Tibial nerve (tissue), 4 donors: ENCODE measurements at regions not wholly inside any gene's neighbourhood (a gene's known extent, or its start where the extent isn't known, plus 50 kb on each side); places are given as distances from the start of the nearest gene placed in this dataset. TPM values are rescaled to one million over a fixed set of nuclear protein-coding genes. Genes with fewer than 3 reads are reported as not detected.

Source experiments
- DNase-seq, 2 donors: peaks; one replicate each; pipeline ENCODE4 v3.0.0-alpha.2; 2019; ENCODE audit warnings: low spot score in 2 of 2
- H3K27ac ChIP-seq, 4 donors: fragments of 200-600 bp; sonication (generic) in 3 of 4; one replicate each; pipeline ENCODE4 v1.5.1; 2017 to 2019; ENCODE audit warnings: mild to moderate bottlenecking in 1 of 4
- H3K27me3 ChIP-seq, 2 donors: fragments of 200-600 bp; sonication (generic) in 1 of 2; one replicate each; pipeline versions ENCODE4 v1.5.1 to v1.6.0; 2017 to 2019
- H3K36me3 ChIP-seq, 3 donors: fragments of 200-600 bp; sonication (generic); one replicate each; pipeline ENCODE4 v1.5.1; 2018 to 2019
- H3K4me1 ChIP-seq, 4 donors: fragments of 200-600 bp; sonication (generic) in 3 of 4; one replicate each; pipeline ENCODE4 v1.5.1; 2017 to 2019
- H3K4me3 ChIP-seq, 4 donors: fragments of 200-600 bp; sonication (generic) in 3 of 4; one replicate each; pipeline ENCODE4 v1.5.1; 2017 to 2019; ENCODE audit warnings: mild to moderate bottlenecking in 1 of 4, moderate library complexity in 1 of 4
- H3K9me3 ChIP-seq, 4 donors: fragments of 200-600 bp; sonication (generic) in 3 of 4; one replicate each; pipeline ENCODE4 v1.5.1; 2017 to 2019
- EP300 ChIP-seq, 2 donors: sonication (generic); formaldehyde crosslinking; IDR thresholded peaks; one replicate each; pipeline ENCODE4 v1.6.1; 2017; ENCODE audit warnings: antibody characterized with exemption in 2 of 2, mild to moderate bottlenecking in 1 of 2
- POLR2A ChIP-seq, 2 donors: fragments of 450-650 bp; IDR thresholded peaks; one replicate each; pipeline ENCODE4 v1.6.1; 2017; ENCODE audit warnings: antibody characterized with exemption in 2 of 2, mild to moderate bottlenecking in 2 of 2, moderate library complexity in 2 of 2
- WGBS, 2 donors: methylation state at CpG; one replicate each; pipeline ENCODE4 v1.1.5; 2018; 5-methylcytosine and 5-hydroxymethylcytosine counted together
- small RNA-seq: library from RNA; depleted of rRNA; stranded (forward); fragments of <200 nt; gene quantifications from one replicate; pipeline ENCODE3, GENCODE V24; 2016
- TF ChIP-seq, protein P1 (sequence below), 5 experiments: fragments of 200-600 bp in 3 of 5; fragments of 450-650 bp in 2 of 5; sonication (generic) in 3 of 5; IDR thresholded peaks; one replicate each; pipeline ENCODE4 v1.5.1; 2016 to 2019; ENCODE audit warnings: antibody characterized with exemption in 5 of 5, mild to moderate bottlenecking in 3 of 5, moderate library complexity in 2 of 5

- Histone ChIP-seq H3K27ac (no peak overlapping the region), H3K4me1 (no peaks in the 10 kb centered on the region), H3K27me3 (no peaks in the 10 kb centered on the region), H3K36me3 (no peaks in the 10 kb centered on the region), H3K9me3 (no peaks in the 10 kb centered on the region), H3K4me3 (no peak overlapping the region)
- TF ChIP-seq POLR2A (IDR thresholded peaks at IDR 0.05) (no peak), EP300 (IDR thresholded peaks at IDR 0.05) (no peak)
- TF ChIP-seq, protein P1, sequence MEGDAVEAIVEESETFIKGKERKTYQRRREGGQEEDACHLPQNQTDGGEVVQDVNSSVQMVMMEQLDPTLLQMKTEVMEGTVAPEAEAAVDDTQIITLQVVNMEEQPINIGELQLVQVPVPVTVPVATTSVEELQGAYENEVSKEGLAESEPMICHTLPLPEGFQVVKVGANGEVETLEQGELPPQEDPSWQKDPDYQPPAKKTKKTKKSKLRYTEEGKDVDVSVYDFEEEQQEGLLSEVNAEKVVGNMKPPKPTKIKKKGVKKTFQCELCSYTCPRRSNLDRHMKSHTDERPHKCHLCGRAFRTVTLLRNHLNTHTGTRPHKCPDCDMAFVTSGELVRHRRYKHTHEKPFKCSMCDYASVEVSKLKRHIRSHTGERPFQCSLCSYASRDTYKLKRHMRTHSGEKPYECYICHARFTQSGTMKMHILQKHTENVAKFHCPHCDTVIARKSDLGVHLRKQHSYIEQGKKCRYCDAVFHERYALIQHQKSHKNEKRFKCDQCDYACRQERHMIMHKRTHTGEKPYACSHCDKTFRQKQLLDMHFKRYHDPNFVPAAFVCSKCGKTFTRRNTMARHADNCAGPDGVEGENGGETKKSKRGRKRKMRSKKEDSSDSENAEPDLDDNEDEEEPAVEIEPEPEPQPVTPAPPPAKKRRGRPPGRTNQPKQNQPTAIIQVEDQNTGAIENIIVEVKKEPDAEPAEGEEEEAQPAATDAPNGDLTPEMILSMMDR (IDR thresholded peaks at IDR 0.05): no peak
- WGBS, 2 donors: 92% methylated on average over 9 of the region's 9 CpGs
- DNase-seq: no peak
Observed at GRCh38 chr1:223052462-223052861, 90.6 kb downstream of the TLR5 start.

- Histone ChIP-seq H3K27me3 (no peaks in the 10 kb centered on the region), H3K4me3 (no peak overlapping the region), H3K9me3 (no peaks in the 10 kb centered on the region), H3K36me3 (no peaks in the 10 kb centered on the region), H3K4me1 (no peaks in the 10 kb centered on the region), H3K27ac (no peak overlapping the region)
- no peak for TF ChIP-seq POLR2A (IDR thresholded peaks at IDR 0.05)
- TF ChIP-seq EP300 (IDR thresholded peaks at IDR 0.05): no peak
- TF ChIP-seq, protein P1 (IDR thresholded peaks at IDR 0.05): no peak
- no peak for DNase-seq
- WGBS, 2 donors: 85 to 87% methylated on average over 5 of the region's 5 CpGs
Observed at GRCh38 chr1:223052931-223053330, 90.1 kb downstream of the TLR5 start.

- 87 to 91% methylated on average over 3 of the region's 3 CpGs for WGBS, 2 donors
- H3K27ac ChIP-seq: no peak overlapping the region
- no peak for DNase-seq
- no peaks in the 10 kb centered on the region for H3K4me1 ChIP-seq
- H3K27me3 ChIP-seq: no peaks in the 10 kb centered on the region
- no peaks in the 10 kb centered on the region for H3K36me3 ChIP-seq
- no peak overlapping the region for H3K4me3 ChIP-seq
- no peak for TF ChIP-seq EP300 (IDR thresholded peaks at IDR 0.05)
- TF ChIP-seq POLR2A (IDR thresholded peaks at IDR 0.05): no peak
- TF ChIP-seq, protein P1 (IDR thresholded peaks at IDR 0.05): no peak
- H3K9me3 ChIP-seq: no peaks in the 10 kb centered on the region
Observed at GRCh38 chr1:223056802-223057201, 86.2 kb downstream of the TLR5 start.

DNA sequence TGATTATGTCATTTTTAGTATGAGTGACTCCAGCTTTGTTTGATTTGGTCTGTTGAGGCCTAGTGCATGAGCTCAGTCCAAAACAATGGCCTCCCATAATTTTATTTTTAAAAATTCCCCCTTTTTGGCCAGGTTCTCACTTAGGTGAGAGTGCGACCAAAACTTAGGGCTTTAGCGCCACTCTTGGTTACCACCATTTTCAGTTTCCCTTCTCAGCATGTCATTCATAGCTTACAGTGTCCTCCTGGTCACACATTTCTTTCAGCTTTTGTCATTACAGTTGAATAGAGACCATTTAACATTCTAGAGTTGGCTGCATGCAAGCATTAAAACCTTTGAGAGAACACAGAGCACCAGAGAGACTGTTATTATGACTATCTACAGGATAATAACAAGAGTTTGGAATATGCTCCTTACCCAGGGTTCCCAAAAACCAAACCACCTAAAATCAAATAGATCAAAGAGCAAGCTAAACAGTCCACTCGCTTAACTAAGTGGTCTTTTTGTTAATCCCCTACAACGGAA, 85.4 kb downstream of the TLR5 start:
- Histone ChIP-seq H3K9me3 (no peaks in the 10 kb centered on the region), H3K27ac (no peak overlapping the region), H3K4me1 (no peaks in the 10 kb centered on the region), H3K36me3 (no peaks in the 10 kb centered on the region), H3K27me3 (no peaks in the 10 kb centered on the region), H3K4me3 (no peak overlapping the region)
- 90 to 91% methylated on average over 4 of the region's 4 CpGs for WGBS, 2 donors
- TF ChIP-seq POLR2A (IDR thresholded peaks at IDR 0.05) (no peak), EP300 (IDR thresholded peaks at IDR 0.05) (no peak)
- TF ChIP-seq, protein P1 (IDR thresholded peaks at IDR 0.05): no peak
- no peak for DNase-seq

Small RNA genes lying in the stretch of these regions (small RNA-seq; reads per million reads assigned to genes)
- not detected for gene NDUFB1P2
